ENCODE measurements at regions not wholly inside any gene's neighbourhood (a gene's known extent, or its start where the extent isn't known, plus 50 kb on each side); places are given as distances from the start of the nearest gene placed in this dataset.

DNA sequence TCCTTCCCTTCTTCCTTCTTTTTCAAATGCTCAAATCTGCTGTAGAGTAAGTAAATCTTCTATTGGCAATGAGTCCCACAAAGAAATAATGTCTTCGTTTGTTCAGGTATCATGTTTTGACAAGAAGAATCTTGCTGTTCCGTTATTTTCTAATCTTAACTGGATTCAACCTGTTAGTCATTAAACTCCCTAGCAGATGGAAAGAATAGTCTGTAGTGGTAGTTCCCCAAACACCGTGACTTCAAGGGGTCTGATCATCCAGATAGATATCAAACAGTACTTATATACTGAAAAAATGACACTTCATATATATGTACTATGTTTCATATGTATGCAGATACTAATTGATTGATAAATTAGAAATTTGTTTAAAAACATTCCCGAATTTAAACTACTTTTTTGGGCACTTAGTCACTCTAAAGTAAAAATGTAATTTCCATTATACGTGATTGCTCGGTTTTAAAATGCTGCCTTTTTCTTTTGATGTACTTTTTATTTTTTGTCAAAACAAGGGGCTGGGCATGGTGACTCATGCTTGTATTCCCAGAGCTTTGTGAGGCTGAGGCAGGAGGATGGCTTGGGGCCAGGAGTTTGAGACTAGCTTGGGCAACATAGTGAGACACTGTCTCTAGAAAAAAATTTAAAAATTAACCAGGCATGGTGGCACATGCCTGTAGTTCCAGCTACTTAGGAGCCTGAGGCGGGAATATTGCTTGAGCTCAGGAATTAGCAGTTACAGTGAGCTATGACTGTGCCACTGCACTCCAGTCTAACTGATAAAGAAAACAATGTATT lies 335.7 kb upstream of the SNX7 start:
- H2AFZ ChIP-seq (ENCODE audit: low read depth, low read length): no peak overlapping the region
- TF ChIP-seq TAF1 (IDR thresholded peaks at IDR 0.05; ENCODE audit: low read depth) (no peak), EZH2 (IDR thresholded peaks at IDR 0.05; ENCODE audit: borderline replicate concordance, insufficient read depth, low read length, poor library complexity, severe bottlenecking) (no peak), EP300 (conservative IDR thresholded peaks at IDR 0.05; ENCODE audit: poor library complexity, severe bottlenecking) (no peak), MXI1 (conservative IDR thresholded peaks at IDR 0.05; ENCODE audit: poor library complexity, severe bottlenecking) (no peak), SMC3 (conservative IDR thresholded peaks at IDR 0.05; ENCODE audit: poor library complexity) (no peak), RAD21 (conservative IDR thresholded peaks at IDR 0.05) (no peak), POLR2AphosphoS5 (IDR thresholded peaks at IDR 0.05) (no peak)
- TF ChIP-seq, protein P1, sequence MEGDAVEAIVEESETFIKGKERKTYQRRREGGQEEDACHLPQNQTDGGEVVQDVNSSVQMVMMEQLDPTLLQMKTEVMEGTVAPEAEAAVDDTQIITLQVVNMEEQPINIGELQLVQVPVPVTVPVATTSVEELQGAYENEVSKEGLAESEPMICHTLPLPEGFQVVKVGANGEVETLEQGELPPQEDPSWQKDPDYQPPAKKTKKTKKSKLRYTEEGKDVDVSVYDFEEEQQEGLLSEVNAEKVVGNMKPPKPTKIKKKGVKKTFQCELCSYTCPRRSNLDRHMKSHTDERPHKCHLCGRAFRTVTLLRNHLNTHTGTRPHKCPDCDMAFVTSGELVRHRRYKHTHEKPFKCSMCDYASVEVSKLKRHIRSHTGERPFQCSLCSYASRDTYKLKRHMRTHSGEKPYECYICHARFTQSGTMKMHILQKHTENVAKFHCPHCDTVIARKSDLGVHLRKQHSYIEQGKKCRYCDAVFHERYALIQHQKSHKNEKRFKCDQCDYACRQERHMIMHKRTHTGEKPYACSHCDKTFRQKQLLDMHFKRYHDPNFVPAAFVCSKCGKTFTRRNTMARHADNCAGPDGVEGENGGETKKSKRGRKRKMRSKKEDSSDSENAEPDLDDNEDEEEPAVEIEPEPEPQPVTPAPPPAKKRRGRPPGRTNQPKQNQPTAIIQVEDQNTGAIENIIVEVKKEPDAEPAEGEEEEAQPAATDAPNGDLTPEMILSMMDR (IDR thresholded peaks at IDR 0.05; ENCODE audit: poor library complexity, severe bottlenecking): no peak
- TF ChIP-seq, protein P2, sequence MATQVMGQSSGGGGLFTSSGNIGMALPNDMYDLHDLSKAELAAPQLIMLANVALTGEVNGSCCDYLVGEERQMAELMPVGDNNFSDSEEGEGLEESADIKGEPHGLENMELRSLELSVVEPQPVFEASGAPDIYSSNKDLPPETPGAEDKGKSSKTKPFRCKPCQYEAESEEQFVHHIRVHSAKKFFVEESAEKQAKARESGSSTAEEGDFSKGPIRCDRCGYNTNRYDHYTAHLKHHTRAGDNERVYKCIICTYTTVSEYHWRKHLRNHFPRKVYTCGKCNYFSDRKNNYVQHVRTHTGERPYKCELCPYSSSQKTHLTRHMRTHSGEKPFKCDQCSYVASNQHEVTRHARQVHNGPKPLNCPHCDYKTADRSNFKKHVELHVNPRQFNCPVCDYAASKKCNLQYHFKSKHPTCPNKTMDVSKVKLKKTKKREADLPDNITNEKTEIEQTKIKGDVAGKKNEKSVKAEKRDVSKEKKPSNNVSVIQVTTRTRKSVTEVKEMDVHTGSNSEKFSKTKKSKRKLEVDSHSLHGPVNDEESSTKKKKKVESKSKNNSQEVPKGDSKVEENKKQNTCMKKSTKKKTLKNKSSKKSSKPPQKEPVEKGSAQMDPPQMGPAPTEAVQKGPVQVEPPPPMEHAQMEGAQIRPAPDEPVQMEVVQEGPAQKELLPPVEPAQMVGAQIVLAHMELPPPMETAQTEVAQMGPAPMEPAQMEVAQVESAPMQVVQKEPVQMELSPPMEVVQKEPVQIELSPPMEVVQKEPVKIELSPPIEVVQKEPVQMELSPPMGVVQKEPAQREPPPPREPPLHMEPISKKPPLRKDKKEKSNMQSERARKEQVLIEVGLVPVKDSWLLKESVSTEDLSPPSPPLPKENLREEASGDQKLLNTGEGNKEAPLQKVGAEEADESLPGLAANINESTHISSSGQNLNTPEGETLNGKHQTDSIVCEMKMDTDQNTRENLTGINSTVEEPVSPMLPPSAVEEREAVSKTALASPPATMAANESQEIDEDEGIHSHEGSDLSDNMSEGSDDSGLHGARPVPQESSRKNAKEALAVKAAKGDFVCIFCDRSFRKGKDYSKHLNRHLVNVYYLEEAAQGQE (IDR thresholded peaks at IDR 0.05; ENCODE audit: borderline replicate concordance): no peak

DNA sequence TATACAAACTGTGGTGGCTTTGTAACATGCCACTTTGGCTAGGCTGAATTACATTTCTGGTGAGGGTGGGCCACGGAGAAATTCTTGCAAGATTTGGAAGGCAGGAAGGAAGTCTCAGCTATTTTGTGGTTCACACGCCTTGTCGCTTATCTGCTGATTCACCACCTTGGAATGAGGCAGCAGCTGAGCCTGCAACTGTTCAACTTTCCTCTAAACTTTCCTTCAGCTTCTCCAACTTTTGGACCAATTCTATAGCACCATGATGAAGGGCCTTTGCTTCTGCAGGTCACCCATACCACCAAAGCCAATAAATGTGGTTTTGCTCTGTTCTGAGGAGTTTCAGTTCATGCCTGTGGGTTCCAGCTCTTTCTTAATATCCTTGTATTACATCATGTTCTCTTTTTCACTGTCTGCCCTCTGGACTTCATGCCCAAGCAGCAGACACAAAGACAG lies 337.6 kb upstream of the SNX7 start:
- Histone ChIP-seq H3K9me2 (ENCODE audit: insufficient read depth, low read length) (no peaks in the 10 kb centered on the region), H3K36me3 (ENCODE audit: insufficient read depth, low read length) (no peaks in the 10 kb centered on the region), H3K27ac (ENCODE audit: low read length) (no peak overlapping the region), H4K20me1 (ENCODE audit: insufficient read depth) (no peaks in the 10 kb centered on the region), H3K9ac (ENCODE audit: low read length) (no peak overlapping the region), H3K9me3 (ENCODE audit: low read length) (no peaks in the 10 kb centered on the region), H2AFZ (ENCODE audit: low read depth, low read length) (no peak overlapping the region), H3K4me3 (ENCODE audit: low read length) (no peak overlapping the region), H3K79me2 (replicated peaks; ENCODE audit: insufficient read depth, low read length) (no peaks in the 10 kb centered on the region), H3K4me2 (ENCODE audit: low read length) (no peak overlapping the region), H3F3A (ENCODE audit: insufficient read depth, low read length, poor library complexity, severe bottlenecking) (no peaks in the 10 kb centered on the region), H3K27me3 (ENCODE audit: insufficient read depth, low read depth, low read length) (no peaks in the 10 kb centered on the region)
- TF ChIP-seq EP300 (conservative IDR thresholded peaks at IDR 0.05; ENCODE audit: poor library complexity, severe bottlenecking): no peak
- TF ChIP-seq, protein P1 (IDR thresholded peaks at IDR 0.05; ENCODE audit: poor library complexity, severe bottlenecking): no peak
- TF ChIP-seq, protein P2 (IDR thresholded peaks at IDR 0.05; ENCODE audit: borderline replicate concordance): no peak
- no peak for TF ChIP-seq POLR2AphosphoS5 (IDR thresholded peaks at IDR 0.05)
- TF ChIP-seq RAD21 (conservative IDR thresholded peaks at IDR 0.05): no peak
- TF ChIP-seq TAF1 (IDR thresholded peaks at IDR 0.05; ENCODE audit: low read depth): no peak
- no peak for TF ChIP-seq EZH2 (IDR thresholded peaks at IDR 0.05; ENCODE audit: borderline replicate concordance, insufficient read depth, low read length, poor library complexity, severe bottlenecking)
- no peak for TF ChIP-seq MXI1 (conservative IDR thresholded peaks at IDR 0.05; ENCODE audit: poor library complexity, severe bottlenecking)
- TF ChIP-seq SMC3 (conservative IDR thresholded peaks at IDR 0.05; ENCODE audit: poor library complexity): no peak

More for the DNA sequence above, 335.7 kb upstream of the SNX7 start:
- H3K27me3 ChIP-seq (ENCODE audit: insufficient read depth, low read depth, low read length): no peaks in the 10 kb centered on the region
- no peaks in the 10 kb centered on the region for H3K79me2 ChIP-seq (replicated peaks; ENCODE audit: insufficient read depth, low read length)
- no peak overlapping the region for H3K4me3 ChIP-seq (ENCODE audit: low read length)
- H3K9me2 ChIP-seq (ENCODE audit: insufficient read depth, low read length): no peaks in the 10 kb centered on the region
- H3K36me3 ChIP-seq (ENCODE audit: insufficient read depth, low read length): no peaks in the 10 kb centered on the region
- H4K20me1 ChIP-seq (ENCODE audit: insufficient read depth): no peaks in the 10 kb centered on the region
- no peak overlapping the region for H3K27ac ChIP-seq (ENCODE audit: low read length)
- H3K9ac ChIP-seq (ENCODE audit: low read length): no peak overlapping the region
- no peaks in the 10 kb centered on the region for H3F3A ChIP-seq (ENCODE audit: insufficient read depth, low read length, poor library complexity, severe bottlenecking)
- no peaks in the 10 kb centered on the region for H3K9me3 ChIP-seq (ENCODE audit: low read length)
- H3K4me2 ChIP-seq (ENCODE audit: low read length): no peak overlapping the region
